Skeletal muscle cell (primary cell): ENCODE measurements at regions not wholly inside any gene's neighbourhood (a gene's known extent, or its start where the extent isn't known, plus 50 kb on each side); places are given as distances from the start of the nearest gene placed in this dataset.
"Not testable (repeated sequence)": the region's sequence is repeated elsewhere in the genome, so short reads cannot be mapped to it uniquely, and the experiment has no call there.

Source experiments
- DNase-seq: peaks from one replicate; pipeline ENCODE4 v3.0.0-alpha.2; 2010; ENCODE audit warnings: low read depth
- H3K4me3 ChIP-seq: 2 replicates; pipeline ENCODE4 v1.5.1; 2011; ENCODE audit warnings: low read depth, mild to moderate bottlenecking, control low read depth, low read length, moderate library complexity

GRCh38 chr14:23735394-23735793, 99.2 kb downstream of the DHRS2 start:
- no peak for DNase-seq
- H3K4me3 ChIP-seq: no peak overlapping the region

- DNase-seq, H3K4me3 ChIP-seq: not testable (repeated sequence)
Observed at GRCh38 chr14:23744368-23744767, 108.2 kb downstream of the DHRS2 start.

GRCh38 chr14:23750357-23750756, 114.2 kb downstream of the DHRS2 start:
- no peak for DNase-seq
- H3K4me3 ChIP-seq: no peak overlapping the region

GRCh38 chr14:23751616-23752015, 115.5 kb downstream of the DHRS2 start:
- no peak overlapping the region for H3K4me3 ChIP-seq
- DNase-seq: peak; percentile 13

GRCh38 chr14:23763394-23763793, 127.2 kb downstream of the DHRS2 start:
- H3K4me3 ChIP-seq: no peak overlapping the region
- DNase-seq: no peak

GRCh38 chr14:23766737-23767401, 130.7 kb downstream of the DHRS2 start:
- H3K4me3 ChIP-seq: no peak overlapping the region
- DNase-seq: no peak

- not testable (repeated sequence) for DNase-seq, H3K4me3 ChIP-seq
Observed at GRCh38 chr14:23769221-23769728, 133.1 kb downstream of the DHRS2 start.

- DNase-seq: no peak
- H3K4me3 ChIP-seq: no peak overlapping the region
Observed at GRCh38 chr14:23773981-23774380, 137.8 kb downstream of the DHRS2 start.

GRCh38 chr14:23776296-23776695, 140.1 kb downstream of the DHRS2 start:
- H3K4me3 ChIP-seq: no peak overlapping the region
- no peak for DNase-seq

- H3K4me3 ChIP-seq: no peak overlapping the region
- DNase-seq: no peak
Observed at GRCh38 chr14:23785208-23785607, 149.0 kb downstream of the DHRS2 start.

GRCh38 chr14:23787436-23787835, 151.3 kb downstream of the DHRS2 start:
- H3K4me3 ChIP-seq: no peak overlapping the region
- DNase-seq: no peak

- no peak for DNase-seq
- H3K4me3 ChIP-seq: no peak overlapping the region
Observed at GRCh38 chr14:23789696-23790095, 153.5 kb downstream of the DHRS2 start.

- H3K4me3 ChIP-seq: no peak overlapping the region
- no peak for DNase-seq
Observed at GRCh38 chr14:23793532-23793931, 157.4 kb downstream of the DHRS2 start.

GRCh38 chr14:23800811-23801210, 152.8 kb upstream of the DHRS4 start:
- DNase-seq: no peak
- no peak overlapping the region for H3K4me3 ChIP-seq

- no peak for DNase-seq
- no peak overlapping the region for H3K4me3 ChIP-seq
Observed at GRCh38 chr14:23801766-23802165, 151.8 kb upstream of the DHRS4 start.

GRCh38 chr14:23804817-23805216, 148.8 kb upstream of the DHRS4 start:
- H3K4me3 ChIP-seq: no peak overlapping the region
- no peak for DNase-seq

- DNase-seq: no peak
- H3K4me3 ChIP-seq: no peak overlapping the region
Observed at GRCh38 chr14:23805761-23806160, 147.8 kb upstream of the DHRS4 start.

GRCh38 chr14:23814527-23815256, 138.9 kb upstream of the DHRS4 start:
- no peak overlapping the region for H3K4me3 ChIP-seq
- DNase-seq: no peak

GRCh38 chr14:23816371-23816770, 137.2 kb upstream of the DHRS4 start:
- no peak for DNase-seq
- no peak overlapping the region for H3K4me3 ChIP-seq

GRCh38 chr14:23817164-23817767, 136.3 kb upstream of the DHRS4 start:
- DNase-seq: no peak

More at GRCh38 chr14:23817164-23817767, 136.3 kb upstream of the DHRS4 start:
- no peak overlapping the region for H3K4me3 ChIP-seq
